AG10803 (cell line): ENCODE measurements at regions not wholly inside any gene's neighbourhood (a gene's known extent, or its start where the extent isn't known, plus 50 kb on each side); places are given as distances from the start of the nearest gene placed in this dataset.

Experiments
- DNase-seq: peaks from one replicate; pipeline ENCODE4 v3.0.0; 2010; ENCODE audit warnings: low read depth
- H3K4me3 ChIP-seq: 2 replicates; pipeline ENCODE4 v1.5.1; 2011; ENCODE audit warnings: mild to moderate bottlenecking, low read length, control low read depth
- CTCF ChIP-seq: conservative IDR thresholded peaks from 2 replicates; pipeline ENCODE4 v1.5.1; 2011; ENCODE audit warnings: mild to moderate bottlenecking, low read length, control low read depth, inconsistent platforms

- no peak overlapping the region for H3K4me3 ChIP-seq
- TF ChIP-seq CTCF = no peak
- no peak for DNase-seq
Measured at GRCh38 chr10:128465697-128466096, 339.5 kb upstream of the MKI67 start.

- TF ChIP-seq CTCF = no peak
- no peak overlapping the region for H3K4me3 ChIP-seq
- no peak for DNase-seq
Measured at GRCh38 chr10:128466831-128467371, 340.7 kb upstream of the MKI67 start.

GRCh38 chr10:128468462-128468861 lies 342.2 kb upstream of the MKI67 start:
- no peak overlapping the region for H3K4me3 ChIP-seq
- no peak for TF ChIP-seq CTCF
- DNase-seq = no peak

- no peak for TF ChIP-seq CTCF
- no peak for DNase-seq
- H3K4me3 ChIP-seq = no peak overlapping the region
Measured at GRCh38 chr10:128469515-128469914, 343.3 kb upstream of the MKI67 start.

GRCh38 chr10:128470321-128470965 lies 344.2 kb upstream of the MKI67 start:
- no peak for TF ChIP-seq CTCF

GRCh38 chr10:128471151-128471550 lies 344.9 kb upstream of the MKI67 start:
- no peak overlapping the region for H3K4me3 ChIP-seq
- no peak for TF ChIP-seq CTCF
- no peak for DNase-seq

More at GRCh38 chr10:128470321-128470965, 344.2 kb upstream of the MKI67 start:
- no peak for DNase-seq
- H3K4me3 ChIP-seq = no peak overlapping the region

GRCh38 chr10:128472196-128472595 lies 346.0 kb upstream of the MKI67 start:
- TF ChIP-seq CTCF = no peak
- no peak overlapping the region for H3K4me3 ChIP-seq
- no peak for DNase-seq
